ENCODE measurements at regions not wholly inside any gene's neighbourhood (a gene's known extent, or its start where the extent isn't known, plus 50 kb on each side); places are given as distances from the start of the nearest gene placed in this dataset.

DNA sequence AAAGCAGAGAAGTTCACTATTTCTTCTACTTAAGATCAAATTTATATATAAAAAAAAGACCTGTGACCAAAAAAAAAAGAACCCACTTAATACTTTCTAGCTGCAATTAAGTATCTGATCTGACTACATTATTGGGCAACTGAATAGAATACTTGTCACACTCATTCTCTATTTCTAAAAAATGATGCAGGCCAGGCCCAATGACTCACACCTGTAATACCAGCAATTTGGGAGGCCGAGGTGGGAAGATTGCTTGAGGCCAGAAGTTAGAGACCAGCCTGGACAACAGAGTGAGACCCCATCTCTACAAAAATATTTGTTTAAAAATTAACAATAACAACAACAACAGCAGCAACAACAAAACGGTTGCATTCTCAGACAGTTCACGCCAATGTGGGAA is 108.8 kb upstream of the BMP2K start:
- 74 to 75% methylated on average over 3 of the region's 3 CpGs for WGBS, 2 donors
- no peak overlapping the region for H3K4me3 ChIP-seq (ENCODE audit: low read depth, poor library complexity, severe bottlenecking)
- DNase-seq (ENCODE audit: low spot score in 2 of 2) = no peak
- TF ChIP-seq POLR2A (IDR thresholded peaks at IDR 0.05) (no peak), CTCF (IDR thresholded peaks at IDR 0.05) (no peak)
- intact Hi-C loops (cut with DNase I; ENCODE audit: low total_unique reads) = no loop called here

GRCh38 chr4:78667764-78668163 is 108.4 kb upstream of the BMP2K start:
- H3K4me3 ChIP-seq (ENCODE audit: low read depth, poor library complexity, severe bottlenecking) = no peak overlapping the region
- DNase-seq (ENCODE audit: low spot score in 2 of 2) = no peak
- intact Hi-C loops (cut with DNase I; ENCODE audit: low total_unique reads) = no loop called here
- 70 to 80% methylated on average over 2 of the region's 2 CpGs for whole genome bisulfite sequencing, 2 donors
- TF ChIP-seq POLR2A (IDR thresholded peaks at IDR 0.05) (no peak), CTCF (IDR thresholded peaks at IDR 0.05) (no peak)

- WGBS, 2 donors = 94 to 95% methylated on average over 3 of the region's 3 CpGs
- TF ChIP-seq POLR2A (IDR thresholded peaks at IDR 0.05) = no peak
- no peak for TF ChIP-seq CTCF (IDR thresholded peaks at IDR 0.05)
- H3K4me3 ChIP-seq (ENCODE audit: low read depth, poor library complexity, severe bottlenecking) = no peak overlapping the region
- intact Hi-C loops (cut with DNase I; ENCODE audit: low total_unique reads) = no loop called here
- no peak for DNase-seq (ENCODE audit: low spot score in 2 of 2)
Measured at GRCh38 chr4:78669453-78669852, 106.7 kb upstream of the BMP2K start.

- TF ChIP-seq CTCF (IDR thresholded peaks at IDR 0.05) (no peak), POLR2A (IDR thresholded peaks at IDR 0.05) (no peak)
- no peak for DNase-seq (ENCODE audit: low spot score in 2 of 2)
- H3K4me3 ChIP-seq (ENCODE audit: low read depth, poor library complexity, severe bottlenecking) = no peak overlapping the region
- intact Hi-C loops (cut with DNase I; ENCODE audit: low total_unique reads) = no loop called here
- 92 to 96% methylated on average over 5 of the region's 5 CpGs for WGBS, 2 donors
Measured at GRCh38 chr4:78671903-78672815, 104.0 kb upstream of the BMP2K start.

DNA sequence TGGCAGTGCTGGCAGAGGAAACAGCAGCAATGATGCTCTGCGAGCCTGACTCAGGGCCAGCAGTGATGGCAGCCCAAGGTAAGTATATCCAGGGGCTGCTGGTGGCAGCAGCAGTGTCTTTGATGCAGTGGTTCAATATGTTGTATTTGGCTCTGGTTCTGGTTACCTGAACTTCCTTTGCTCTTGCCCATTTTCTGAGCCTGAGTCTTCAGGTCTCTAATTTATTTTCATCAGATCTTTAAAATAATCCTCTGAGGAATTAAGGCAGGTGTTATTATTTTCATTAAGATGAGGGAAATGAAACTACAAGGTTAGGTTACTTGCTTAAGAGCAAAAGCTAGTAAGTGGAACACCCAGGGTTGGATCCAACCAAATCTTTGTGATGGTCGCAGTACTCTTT is 102.8 kb upstream of the BMP2K start:
- H3K4me3 ChIP-seq (ENCODE audit: low read depth, poor library complexity, severe bottlenecking) = no peak overlapping the region
- TF ChIP-seq POLR2A (IDR thresholded peaks at IDR 0.05) (no peak), CTCF (IDR thresholded peaks at IDR 0.05) (no peak)
- no peak for DNase-seq (ENCODE audit: low spot score in 2 of 2)
- WGBS, 2 donors = 88 to 93% methylated on average over 2 of the region's 2 CpGs
- intact Hi-C loops (cut with DNase I; ENCODE audit: low total_unique reads) = no loop called here

GRCh38 chr4:78675325-78675724 is 100.8 kb upstream of the BMP2K start:
- no peak for DNase-seq (ENCODE audit: low spot score in 2 of 2)
- no peak overlapping the region for H3K4me3 ChIP-seq (ENCODE audit: low read depth, poor library complexity, severe bottlenecking)
- WGBS, 2 donors = 89 to 92% methylated on average over 1 of the region's 1 CpG
- TF ChIP-seq POLR2A (IDR thresholded peaks at IDR 0.05) = no peak
- no peak for TF ChIP-seq CTCF (IDR thresholded peaks at IDR 0.05)
- intact Hi-C loops (cut with DNase I; ENCODE audit: low total_unique reads) = no loop called here
